ENCODE measurements at regions not wholly inside any gene's neighbourhood (a gene's known extent, or its start where the extent isn't known, plus 50 kb on each side); places are given as distances from the start of the nearest gene placed in this dataset.

DNA sequence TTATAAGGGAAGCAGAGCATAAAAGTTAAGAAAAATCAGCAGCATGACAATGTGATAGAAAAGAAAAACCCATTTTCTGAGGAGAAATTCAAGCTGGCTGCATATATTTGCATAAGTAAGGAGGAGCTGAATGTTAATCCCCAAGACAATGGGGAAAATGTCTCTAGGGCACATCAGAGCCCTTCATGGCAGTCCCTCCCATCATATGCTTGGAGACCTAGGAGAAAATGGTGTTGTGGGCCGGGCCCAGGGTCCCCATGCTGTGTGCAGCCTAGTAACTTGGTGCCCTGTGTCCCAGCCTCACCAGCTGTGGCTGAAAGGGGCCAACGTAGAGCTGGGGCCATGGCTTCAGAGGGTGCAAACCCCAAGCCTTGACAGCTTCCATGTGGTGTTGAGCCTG, 100.6 kb upstream of the PLPPR4 start:
- DNase-seq (ENCODE audit: low read depth) = no peak

DNA sequence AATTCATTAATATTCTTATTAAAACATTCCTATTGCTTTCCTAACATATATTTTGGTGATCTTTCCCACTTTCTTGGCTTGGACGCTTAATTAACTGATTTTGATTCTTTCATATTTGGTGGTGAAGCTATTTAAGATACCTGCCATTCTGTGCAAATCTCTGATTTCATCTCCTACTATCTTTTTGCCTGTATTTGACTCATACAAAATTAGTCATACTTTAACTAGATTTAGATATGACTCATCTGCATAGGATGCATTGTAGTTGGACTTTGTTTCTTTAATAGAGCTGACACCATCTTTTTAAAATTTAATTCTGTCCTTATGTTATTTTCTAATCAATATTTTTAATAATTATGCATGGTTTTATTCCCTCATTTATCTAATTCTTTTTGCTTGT, 93.8 kb upstream of the PLPPR4 start:
- no peak for DNase-seq (ENCODE audit: low read depth)

DNA sequence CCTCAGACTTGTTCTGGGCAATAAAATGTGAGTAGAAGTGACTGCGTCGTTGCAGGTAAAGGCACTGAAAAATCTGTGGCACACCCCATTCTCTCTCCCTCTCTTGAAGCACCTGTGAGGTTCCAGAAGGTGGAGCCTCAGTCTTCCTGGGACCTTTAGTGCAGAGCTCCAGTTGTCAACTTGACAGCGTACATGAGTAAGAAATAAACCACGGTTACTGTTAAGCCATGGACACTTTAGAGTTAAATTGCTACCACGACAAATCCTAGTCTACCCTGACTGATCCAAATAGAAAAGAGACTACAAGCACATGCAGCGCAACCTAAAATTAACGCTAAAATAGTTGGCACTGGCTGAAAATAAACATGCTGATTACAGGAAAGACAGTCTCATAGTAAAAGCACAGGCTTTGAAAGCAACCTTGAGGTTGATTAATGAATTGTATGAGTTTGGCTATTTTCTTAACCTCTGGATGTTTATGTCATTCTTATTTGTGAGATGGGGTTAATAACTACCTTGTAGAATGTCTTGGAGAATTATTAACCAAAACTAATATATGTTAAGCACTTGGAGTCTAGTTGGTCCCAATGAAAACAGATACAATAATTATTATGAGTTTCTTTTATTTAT, 93.0 kb upstream of the PLPPR4 start:
- no peak for DNase-seq (ENCODE audit: low read depth)

DNA sequence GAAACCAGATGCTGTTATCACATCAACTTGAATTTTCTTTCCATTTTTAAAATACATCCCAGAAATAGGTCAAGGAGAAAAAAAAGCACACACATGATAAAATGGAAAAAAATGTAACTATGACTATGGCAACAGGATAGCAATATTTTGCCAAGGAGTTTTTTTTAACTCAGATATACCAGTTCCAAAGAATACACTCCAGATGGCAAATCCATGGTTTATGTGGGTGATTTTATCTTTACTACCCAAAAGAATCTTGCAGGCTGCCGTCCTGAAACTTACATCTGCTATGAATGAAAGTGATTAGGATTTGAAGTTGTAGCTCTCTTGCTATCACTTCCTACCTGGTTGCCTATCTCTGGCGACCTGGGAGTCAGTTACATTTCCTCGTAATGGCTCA, 91.0 kb upstream of the PLPPR4 start:
- DNase-seq (ENCODE audit: low read depth) = no peak

DNA sequence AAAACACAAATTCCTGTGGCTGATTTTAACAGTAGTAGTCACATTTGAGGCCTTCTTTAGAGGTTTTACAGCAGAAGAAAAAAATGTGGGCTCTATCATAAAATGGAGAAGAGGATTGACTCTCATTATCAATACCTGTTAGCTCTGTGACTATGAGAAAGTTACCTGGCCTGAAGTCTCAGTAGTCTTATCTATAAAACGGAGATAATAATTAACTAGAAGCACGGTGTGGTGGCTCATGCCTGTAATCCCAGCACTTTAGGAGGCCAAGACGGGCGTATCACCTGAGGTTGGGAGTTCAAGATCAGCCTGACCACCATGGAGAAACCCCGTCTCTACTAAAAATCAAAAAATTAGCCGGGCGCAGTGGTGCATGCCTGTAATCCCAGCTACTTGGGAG, 90.4 kb upstream of the PLPPR4 start:
- DNase-seq (ENCODE audit: low read depth) = no peak

DNA sequence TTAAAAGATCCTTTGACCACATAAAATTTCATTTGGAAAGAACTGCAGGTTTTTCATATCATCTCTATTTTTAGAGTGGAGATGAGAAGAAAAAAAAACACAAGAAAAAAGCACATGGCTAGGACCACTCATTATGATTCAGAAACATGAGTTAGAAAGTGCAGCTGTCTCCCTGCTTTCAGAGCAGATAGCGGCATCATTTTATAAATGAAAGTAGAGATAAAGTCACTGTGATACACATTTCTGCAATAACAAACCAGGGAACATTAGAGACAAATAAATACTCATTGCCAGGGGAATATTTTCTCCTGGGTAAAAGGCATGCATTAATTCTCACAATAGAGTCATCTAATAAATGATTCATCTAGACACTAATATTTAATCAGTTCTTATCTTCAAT, 87.5 kb upstream of the PLPPR4 start:
- DNase-seq (ENCODE audit: low read depth) = no peak

DNA sequence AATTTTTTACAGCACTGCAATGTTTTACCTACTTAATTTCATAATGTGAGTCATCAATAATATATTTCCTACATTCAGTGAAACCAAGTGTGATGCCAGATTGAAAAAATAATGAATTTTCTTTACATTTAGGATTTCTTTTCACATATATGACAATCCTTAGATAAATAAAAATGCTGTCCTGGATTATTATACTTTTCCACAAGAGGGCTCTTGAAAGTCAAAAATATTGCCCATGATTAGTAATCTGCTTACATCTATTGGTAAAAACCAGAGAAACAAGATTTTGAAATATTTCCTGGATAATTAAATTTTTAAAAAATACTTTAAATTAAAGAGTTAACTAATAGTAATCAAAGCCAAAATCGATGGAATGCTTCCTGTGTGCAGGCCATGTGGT, 86.8 kb upstream of the PLPPR4 start:
- DNase-seq (ENCODE audit: low read depth) = no peak

DNA sequence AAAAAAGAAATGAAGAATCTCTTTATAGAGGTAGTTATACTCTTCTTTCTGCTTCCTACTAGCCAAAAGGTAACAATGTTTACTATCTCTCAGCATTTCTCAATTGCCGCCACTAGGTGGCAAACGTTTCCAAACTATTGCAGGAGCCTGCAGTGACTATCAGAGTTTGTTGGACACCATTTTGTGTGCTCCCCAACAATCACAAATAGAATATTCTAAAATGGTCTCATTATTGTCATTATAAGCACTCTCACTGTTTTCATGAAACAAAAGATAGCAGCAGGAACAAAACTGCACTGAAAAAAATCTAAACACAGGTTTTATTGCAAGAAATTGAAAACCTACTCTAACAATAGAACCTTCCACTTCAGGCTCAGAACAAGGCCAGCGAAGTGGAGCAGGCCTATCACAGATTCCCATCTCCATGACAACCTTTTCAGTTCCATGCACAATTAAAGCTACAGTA, 83.9 kb upstream of the PLPPR4 start:
- DNase-seq (ENCODE audit: low read depth) = peak; percentile 60

DNA sequence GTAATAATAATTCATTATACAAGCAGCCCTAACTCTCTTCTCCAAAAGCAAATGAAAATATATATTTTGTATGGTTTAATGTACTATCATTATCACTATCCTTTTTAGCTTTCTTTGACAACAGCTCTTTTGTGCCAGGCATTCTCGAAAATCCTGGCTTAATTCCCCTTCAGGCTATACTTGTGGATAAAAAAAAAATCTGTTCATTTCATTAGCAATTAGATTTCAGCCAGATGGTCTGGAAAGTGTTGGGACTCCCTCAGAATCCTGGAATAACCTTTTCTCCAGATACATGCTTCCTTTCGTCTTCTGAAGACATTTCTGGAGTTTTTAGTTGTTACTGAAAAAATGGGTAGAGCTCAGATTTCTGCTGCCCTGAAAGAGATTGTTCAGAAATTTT, 83.4 kb upstream of the PLPPR4 start:
- DNase-seq (ENCODE audit: low read depth) = no peak

DNA sequence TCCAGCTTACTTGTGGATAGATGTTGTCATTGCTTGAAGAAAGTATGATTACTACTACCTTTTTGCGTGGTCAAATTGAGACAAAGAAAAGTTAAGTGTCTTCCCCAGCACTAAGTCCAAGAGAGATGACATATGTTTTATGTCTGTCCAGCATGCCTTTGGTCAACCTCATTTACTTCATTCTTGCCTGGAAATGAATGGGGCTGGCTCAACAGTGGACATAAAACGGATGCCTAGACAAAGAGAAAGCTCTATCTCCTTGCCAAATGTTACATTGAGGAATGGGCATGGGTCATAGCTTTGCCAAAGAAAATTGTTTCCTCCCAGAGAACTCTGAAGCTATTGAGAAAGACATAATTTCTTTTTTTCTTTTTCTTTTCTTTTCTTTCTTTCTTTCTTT, 82.4 kb upstream of the PLPPR4 start:
- no peak for DNase-seq (ENCODE audit: low read depth)

DNA sequence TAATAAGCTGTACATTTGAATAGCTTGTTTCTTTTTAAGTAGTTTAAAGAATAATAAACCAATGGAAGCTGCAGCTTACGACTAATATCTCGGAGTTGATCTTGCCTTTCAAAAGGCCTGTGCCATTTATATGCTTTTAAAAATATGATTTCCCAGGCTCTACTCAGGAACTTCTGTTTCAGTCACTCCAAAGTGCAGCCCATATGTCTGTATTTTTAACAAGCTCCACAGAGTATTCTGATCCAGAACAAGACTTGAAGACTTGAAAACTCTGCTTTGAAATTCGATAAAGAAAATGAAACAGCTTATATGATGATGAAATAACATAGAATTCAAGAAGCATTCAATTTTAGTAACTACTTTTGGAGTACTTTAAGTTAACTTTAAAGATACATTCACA, 79.1 kb upstream of the PLPPR4 start:
- DNase-seq (ENCODE audit: low read depth) = no peak

DNA sequence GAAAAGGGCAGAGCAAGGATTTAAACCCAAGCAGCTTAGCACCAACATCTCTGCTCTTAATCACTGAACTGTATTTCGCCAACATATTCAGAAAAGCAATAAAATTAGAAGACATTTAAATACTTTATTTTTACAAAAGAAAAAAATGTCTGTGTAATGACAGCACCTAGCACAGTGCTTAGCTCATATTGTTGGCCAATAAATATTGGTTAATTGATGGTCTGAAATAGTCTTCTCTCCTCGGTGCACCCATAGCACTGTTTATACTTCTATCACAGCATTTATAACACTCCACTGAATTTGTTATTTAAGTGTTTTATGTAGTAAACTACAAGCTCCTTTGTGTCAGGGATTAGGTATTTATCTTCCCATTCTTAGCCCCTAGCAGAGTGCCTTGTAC, 70.9 kb upstream of the PLPPR4 start:
- no peak for DNase-seq (ENCODE audit: low read depth)

DNA sequence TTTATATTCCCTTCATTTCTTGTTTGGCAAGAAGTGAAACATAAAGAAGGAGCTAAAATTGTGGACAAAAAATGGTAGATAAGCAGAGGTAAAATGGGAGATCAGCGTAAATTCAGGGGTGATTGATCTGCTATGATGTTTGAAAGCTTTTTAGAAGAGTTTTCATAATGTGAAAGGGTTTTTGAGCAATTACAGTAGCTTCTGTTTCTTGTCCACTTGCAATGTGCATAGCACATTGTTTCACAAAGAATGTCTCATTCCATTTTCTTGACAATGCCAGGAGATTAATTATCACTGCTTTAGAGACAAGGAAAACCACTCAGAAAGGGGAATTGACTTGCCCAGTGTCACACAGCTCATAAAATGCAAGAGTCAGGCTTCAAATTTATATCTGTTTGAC, 65.9 kb upstream of the PLPPR4 start:
- no peak for DNase-seq (ENCODE audit: low read depth)

DNA sequence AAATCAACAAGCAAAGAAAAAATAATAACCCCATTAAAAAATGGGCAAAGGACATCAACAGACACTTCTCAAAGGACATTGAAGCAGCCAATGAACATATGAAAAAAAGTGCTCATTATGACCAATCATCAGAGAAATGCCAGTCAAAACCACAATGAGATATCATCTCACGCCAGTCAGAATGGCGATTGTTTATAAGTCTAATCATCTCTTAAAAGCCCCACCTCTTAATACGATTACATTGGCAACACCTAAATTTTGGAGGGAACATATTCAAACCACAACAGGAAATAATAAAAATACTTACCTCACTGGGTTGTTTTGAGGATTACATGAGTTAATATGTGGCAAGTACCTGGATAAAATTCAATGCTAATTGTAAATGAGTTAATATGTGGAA, 57.1 kb upstream of the PLPPR4 start:
- DNase-seq (ENCODE audit: low read depth) = no peak
